A549 (cell line): ENCODE measurements at regions not wholly inside any gene's neighbourhood (a gene's known extent, or its start where the extent isn't known, plus 50 kb on each side); places are given as distances from the start of the nearest gene placed in this dataset.

Source experiments
- ATAC-seq, 2 experiments: fragments of 200-7000 bp in 1 of 2; fragments of >200 bp in 1 of 2; cut with Nextera tagmentation in 1 of 2; cut with Tn5 transposase in 1 of 2; 3 replicates each; pipeline versions ENCODE4 v1.8.0 to v1.9.1; 2018 to 2020; ENCODE audit warnings: mild to moderate bottlenecking in 1 of 2, moderate library complexity in 1 of 2
- CTCF ChIA-PET: fragments of 300-600 bp; sonication (Branson Sonifier 250); formaldehyde crosslinking; extraction: SDS; loops from one replicate; lab custom pipeline; 2021; ENCODE audit warnings: antibody characterized with exemption, inconsistent platforms; lab: Yijun Ruan, JAX
- POLR2A ChIA-PET: fragments of 350-600 bp; formaldehyde crosslinking; extraction: SDS; loops from one replicate; lab custom pipeline; 2021; ENCODE audit warnings: antibody characterized with exemption, inconsistent platforms; lab: Yijun Ruan, JAX
- DNase-seq, 2 experiments: peaks; one replicate each; pipeline versions ENCODE4 v3.0.0 to v3.0.0-alpha.2; 2011 to 2016; ENCODE audit warnings: low read depth in 1 of 2, low spot score in 1 of 2
- FAIRE-seq: peaks from 2 replicates; lab custom pipeline; 2011; peaks lifted over from hg19 to GRCh38; lab: Jason Lieb, UNC
- H3K27ac ChIP-seq, 2 experiments: fragments of >200 bp; sonication (Bioruptor Twin); formaldehyde crosslinking; 3 replicates each; pipeline ENCODE4 v1.5.1; 2016 to 2017
- H3K4me1 ChIP-seq: fragments of >200 bp; sonication (Bioruptor Twin); formaldehyde crosslinking; 3 replicates; pipeline ENCODE4 v1.6.1; 2016
- H3K4me2 ChIP-seq: fragments of >200 bp; sonication (Bioruptor Twin); formaldehyde crosslinking; 3 replicates; pipeline ENCODE4 v1.6.1; 2016
- H3K4me3 ChIP-seq: fragments of >200 bp; sonication (Bioruptor Twin); formaldehyde crosslinking; 3 replicates; pipeline ENCODE4 v1.5.1; 2016
- H3K9me3 ChIP-seq: fragments of >200 bp; sonication (Bioruptor Twin); formaldehyde crosslinking; 3 replicates; pipeline ENCODE4 v1.6.1; 2016
- BHLHE40 ChIP-seq: IDR thresholded peaks from 2 replicates; pipeline ENCODE4 v1.6.1; 2012; ENCODE audit warnings: low read depth, low read length, inconsistent platforms
- CBX2 ChIP-seq: fragments of 200-600 bp; sonication (generic); IDR thresholded peaks from 2 replicates; pipeline ENCODE4 v1.6.1; 2016; ENCODE audit warnings: low read depth, mild to moderate bottlenecking, borderline replicate concordance
- CBX8 ChIP-seq: fragments of 200-600 bp; sonication (generic); IDR thresholded peaks from 2 replicates; pipeline ENCODE4 v1.6.1; 2016
- CEBPB ChIP-seq, 2 experiments: fragments of >200 bp in 1 of 2; sonication (Bioruptor Twin) in 1 of 2; formaldehyde crosslinking in 1 of 2; IDR thresholded peaks; 2 replicates each; pipeline ENCODE4 v1.6.1; 2012 to 2016
- CHD4 ChIP-seq: fragments of 200-600 bp; sonication (generic); IDR thresholded peaks from 2 replicates; pipeline ENCODE4 v1.6.1; 2016; ENCODE audit warnings: antibody characterized with exemption, mild to moderate bottlenecking, borderline replicate concordance
- ESRRA ChIP-seq: fragments of 150-350 bp; IDR thresholded peaks from 2 replicates; pipeline ENCODE4 v1.6.1; 2014; ENCODE audit warnings: mild to moderate bottlenecking, low read length, borderline replicate concordance
- HEYL ChIP-seq: fragments of 250-450 bp; sonication (Bioruptor Pico); IDR thresholded peaks from 2 replicates; pipeline ENCODE4 v1.8.0; 2021; ENCODE audit warnings: mild to moderate bottlenecking, moderate library complexity
- HOXB13 ChIP-seq: fragments of 250-450 bp; sonication (Bioruptor Pico); IDR thresholded peaks from 2 replicates; pipeline ENCODE4 v1.5.0; 2020; ENCODE audit warnings: low read depth, mild to moderate bottlenecking, moderate library complexity
- HOXB5 ChIP-seq: fragments of 250-450 bp; sonication (Bioruptor Pico); IDR thresholded peaks from 2 replicates; pipeline ENCODE4 v1.5.0; 2020; ENCODE audit warnings: mild to moderate bottlenecking, moderate library complexity
- JUNB ChIP-seq: fragments of >200 bp; sonication (Bioruptor Twin); formaldehyde crosslinking; IDR thresholded peaks from 2 replicates; pipeline ENCODE4 v1.6.1; 2016
- NFE2L2 ChIP-seq: fragments of 150-350 bp; conservative IDR thresholded peaks from 2 replicates; pipeline ENCODE4 v1.6.1; 2014; ENCODE audit warnings: low read length
- NPAS2 ChIP-seq: fragments of 250-450 bp; sonication (Bioruptor Pico); IDR thresholded peaks from 2 replicates; pipeline ENCODE4 v1.8.0; 2022; ENCODE audit warnings: mild to moderate bottlenecking, moderate library complexity, borderline replicate concordance
- POLR2A ChIP-seq: IDR thresholded peaks from 2 replicates; pipeline ENCODE4 v1.6.1; 2012; ENCODE audit warnings: mild to moderate bottlenecking, low read length
- RARB ChIP-seq: fragments of 250-450 bp; sonication (Bioruptor Pico); IDR thresholded peaks from 2 replicates; pipeline ENCODE4 v1.8.0; 2021; ENCODE audit warnings: mild to moderate bottlenecking, moderate library complexity
- SMC3 ChIP-seq: fragments of >200 bp; sonication (Bioruptor Twin); formaldehyde crosslinking; IDR thresholded peaks from 3 replicates; pipeline ENCODE4 v1.6.1; 2018; ENCODE audit warnings: inconsistent platforms
- ZC3H11A ChIP-seq: fragments of 450-650 bp; IDR thresholded peaks from 2 replicates; pipeline ENCODE4 v1.6.1; 2014; ENCODE audit warnings: antibody characterized with exemption, mild to moderate bottlenecking
- ZFP36 ChIP-seq: fragments of 450-650 bp; IDR thresholded peaks from 2 replicates; pipeline ENCODE4 v1.6.1; 2014; ENCODE audit warnings: borderline replicate concordance; ENCODE audit not compliant: partially characterized antibody
- WGBS: methylation state at CpG from one replicate; pipeline ENCODE4 v1.1.6; 2017; ENCODE audit errors: missing lambda C conversion rate; 5-methylcytosine and 5-hydroxymethylcytosine counted together
- TF ChIP-seq, protein P1 (sequence below): fragments of 250-450 bp; sonication (Bioruptor Pico); IDR thresholded peaks from 2 replicates; pipeline ENCODE4 v1.5.0; 2020; ENCODE audit warnings: low read depth, mild to moderate bottlenecking, moderate library complexity
- TF ChIP-seq, protein P2 (sequence below): fragments of 250-450 bp; sonication (Bioruptor Pico); IDR thresholded peaks from 2 replicates; pipeline ENCODE4 v1.5.0; 2021; ENCODE audit warnings: mild to moderate bottlenecking, moderate library complexity, borderline replicate concordance

DNA sequence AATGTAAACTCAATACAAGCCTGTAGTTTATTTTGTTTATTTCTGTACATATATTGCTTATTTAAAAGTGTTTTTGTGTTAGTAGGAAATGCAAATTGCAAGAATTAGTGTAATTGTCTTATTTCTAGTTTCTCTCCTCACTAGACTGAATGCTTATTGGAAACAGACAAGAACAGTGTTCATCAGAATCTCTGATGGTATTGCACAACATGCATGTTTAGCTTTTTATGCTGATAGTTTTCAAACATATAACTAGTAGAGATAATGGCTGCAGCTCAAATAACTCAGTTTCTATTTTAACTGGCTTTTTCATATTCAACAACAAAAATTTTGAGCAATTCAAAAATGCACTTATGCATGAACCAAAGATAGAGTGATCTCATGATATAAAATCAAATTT, 68.8 kb upstream of the HTR4 start:
- H3K4me3 ChIP-seq = no peak overlapping the region
- H3K27ac ChIP-seq = no peak overlapping the region
- CTCF ChIA-PET = interaction anchor here (1.9 to 2.5 kb wide), 2 partner anchors 10 to 392 kb away, joined by 5 to 13 read pairs; no protein-coding TSS in a partner anchor
- H3K4me2 ChIP-seq = no peak overlapping the region
- H3K9me3 ChIP-seq = no peaks in the 10 kb centered on the region
- no peaks in the 10 kb centered on the region for H3K4me1 ChIP-seq
- DNase-seq (no peak), ATAC-seq (no peak), FAIRE-seq (no peak)
- TF ChIP-seq ESRRA = no peak
- peak; percentile 7 to 31; a peak in 1 of 4 replicates for TF ChIP-seq CEBPB (IDR thresholded peaks at IDR 0.05)
- TF ChIP-seq HOXB5 = no peak
- POLR2A ChIA-PET = no interaction called here

DNA sequence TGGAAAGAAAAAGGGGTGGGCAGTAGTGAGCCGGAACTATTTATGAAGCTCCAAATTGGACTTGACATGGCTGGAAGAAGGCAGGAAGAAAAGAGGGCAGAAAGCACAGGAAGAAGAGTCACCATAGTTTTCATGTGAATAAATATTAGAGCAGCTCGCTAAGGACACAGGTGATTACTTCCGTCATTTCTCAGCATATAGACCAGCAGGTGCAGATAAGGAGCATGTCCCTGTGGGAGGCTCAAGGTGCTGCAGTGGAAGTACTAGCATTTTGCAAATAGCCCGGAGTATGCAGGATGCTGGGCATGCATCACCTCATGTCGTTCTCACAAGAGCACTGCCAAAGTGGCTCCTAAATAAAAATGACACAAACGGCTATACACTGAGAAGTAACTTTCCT, 71.3 kb upstream of the HTR4 start:
- no peak overlapping the region for H3K4me3 ChIP-seq
- no peak overlapping the region for H3K4me2 ChIP-seq
- ChIA-PET POLR2A (no interaction called here), CTCF (interaction anchor here (1.2 to 2.6 kb wide), 2 partner anchors 16 to 310 kb away, joined by 6 to 11 read pairs; no protein-coding TSS in a partner anchor)
- TF ChIP-seq JUNB (no peak), ZFP36 (no peak), NPAS2 (CRISPR knock-in tag) (no peak)
- no peak overlapping the region for H3K27ac ChIP-seq
- ATAC-seq (no peak), FAIRE-seq (no peak), DNase-seq (no peak)
- H3K4me1 ChIP-seq = peaks cover 5% of the 10 kb centered on the region; the same call in 1 of the 3 replicates
- WGBS = 23% methylated on average over 6 of the region's 6 CpGs
- no peaks in the 10 kb centered on the region for H3K9me3 ChIP-seq

DNA sequence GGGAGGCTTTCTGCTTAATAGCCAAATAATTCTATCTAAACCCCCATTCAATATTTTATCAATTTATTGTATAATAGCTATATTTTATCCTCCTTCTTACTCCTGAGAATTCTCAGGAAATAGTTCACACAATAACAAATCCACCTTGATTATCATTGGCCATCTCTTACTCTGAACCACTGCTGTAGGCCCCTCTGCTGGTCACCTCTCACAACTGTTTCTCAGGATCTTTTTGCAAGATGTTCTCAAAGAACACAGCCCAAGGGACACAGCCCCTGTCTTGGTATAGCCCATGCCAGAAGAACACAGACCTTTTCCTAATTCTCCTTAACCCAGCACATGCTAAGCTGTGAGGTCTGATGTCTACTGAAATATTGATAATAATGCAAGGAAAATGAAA, 74.9 kb upstream of the HTR4 start:
- POLR2A ChIA-PET = no interaction called here
- Histone ChIP-seq H3K4me3 (no peak overlapping the region), H3K4me1 (peaks cover 11% of the 10 kb centered on the region; the same call in 1 of the 3 replicates), H3K27ac (no peak overlapping the region), H3K9me3 (no peaks in the 10 kb centered on the region), H3K4me2 (no peak overlapping the region)
- peak; percentile 48 to 53; a peak in 3 of 6 replicates for ATAC-seq
- no peak for FAIRE-seq
- CTCF ChIA-PET = interaction anchor here (2.7 to 17.7 kb wide), 7 partner anchors 16 to 384 kb away, joined by 13 to 432 read pairs (median 95); no protein-coding TSS in a partner anchor
- peak in 1 of 2 experiments; percentile 24 for DNase-seq
- TF ChIP-seq HOXB13 (CRISPR knock-in tag) = no peak
- TF ChIP-seq JUNB = no peak
- TF ChIP-seq, protein P1, sequence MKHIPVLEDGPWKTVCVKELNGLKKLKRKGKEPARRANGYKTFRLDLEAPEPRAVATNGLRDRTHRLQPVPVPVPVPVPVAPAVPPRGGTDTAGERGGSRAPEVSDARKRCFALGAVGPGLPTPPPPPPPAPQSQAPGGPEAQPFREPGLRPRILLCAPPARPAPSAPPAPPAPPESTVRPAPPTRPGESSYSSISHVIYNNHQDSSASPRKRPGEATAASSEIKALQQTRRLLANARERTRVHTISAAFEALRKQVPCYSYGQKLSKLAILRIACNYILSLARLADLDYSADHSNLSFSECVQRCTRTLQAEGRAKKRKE (CRISPR knock-in tag) = no peak
- TF ChIP-seq ZC3H11A = no peak
- no peak for TF ChIP-seq RARB (CRISPR knock-in tag)
- TF ChIP-seq SMC3 = no peak

DNA sequence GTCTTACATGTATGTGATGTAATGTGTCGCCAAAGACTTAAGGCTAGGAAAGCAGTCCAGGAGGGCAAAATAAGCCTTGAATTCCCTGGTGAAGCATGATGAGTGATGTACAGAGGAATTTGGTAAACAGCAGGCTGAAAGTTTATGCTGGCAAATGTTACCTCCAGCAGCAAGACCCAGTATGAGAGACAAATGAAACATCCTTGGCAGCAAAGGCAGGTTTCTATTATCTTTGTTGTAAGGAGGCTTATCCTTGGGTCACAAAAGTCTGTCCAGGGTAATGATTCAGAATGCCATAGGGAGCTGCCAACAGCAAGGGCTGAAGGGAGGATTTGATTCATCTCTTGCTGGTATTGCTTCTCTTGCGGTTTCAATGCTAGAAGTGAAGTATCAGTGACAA, 75.9 kb upstream of the HTR4 start:
- DNase-seq (peak in 1 of 2 experiments; percentile 8), FAIRE-seq (no peak), ATAC-seq (no peak)
- no peaks in the 10 kb centered on the region for H3K9me3 ChIP-seq
- no peak overlapping the region for H3K27ac ChIP-seq
- no peak overlapping the region for H3K4me3 ChIP-seq
- H3K4me2 ChIP-seq = no peak overlapping the region
- CTCF ChIA-PET = interaction anchor here (0.6 to 17.7 kb wide), 85 partner anchors 10 to 843 kb away, joined by 3 to 432 read pairs (median 4); no protein-coding TSS in a partner anchor
- H3K4me1 ChIP-seq = peaks cover 11% of the 10 kb centered on the region; the same call in 1 of the 3 replicates
- TF ChIP-seq SMC3 (no peak), NFE2L2 (no peak), HEYL (CRISPR knock-in tag) (no peak), HOXB13 (CRISPR knock-in tag) (no peak), NPAS2 (CRISPR knock-in tag) (no peak), CBX8 (no peak), CBX2 (no peak), CHD4 (no peak), BHLHE40 (no peak), POLR2A (no peak)
- TF ChIP-seq, protein P2, sequence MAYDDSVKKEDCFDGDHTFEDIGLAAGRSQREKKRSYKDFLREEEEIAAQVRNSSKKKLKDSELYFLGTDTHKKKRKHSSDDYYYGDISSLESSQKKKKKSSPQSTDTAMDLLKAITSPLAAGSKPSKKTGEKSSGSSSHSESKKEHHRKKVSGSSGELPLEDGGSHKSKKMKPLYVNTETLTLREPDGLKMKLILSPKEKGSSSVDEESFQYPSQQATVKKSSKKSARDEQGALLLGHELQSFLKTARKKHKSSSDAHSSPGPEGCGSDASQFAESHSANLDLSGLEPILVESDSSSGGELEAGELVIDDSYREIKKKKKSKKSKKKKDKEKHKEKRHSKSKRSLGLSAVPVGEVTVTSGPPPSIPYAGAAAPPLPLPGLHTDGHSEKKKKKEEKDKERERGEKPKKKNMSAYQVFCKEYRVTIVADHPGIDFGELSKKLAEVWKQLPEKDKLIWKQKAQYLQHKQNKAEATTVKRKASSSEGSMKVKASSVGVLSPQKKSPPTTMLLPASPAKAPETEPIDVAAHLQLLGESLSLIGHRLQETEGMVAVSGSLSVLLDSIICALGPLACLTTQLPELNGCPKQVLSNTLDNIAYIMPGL = no peak
- WGBS = 26% methylated on average over 2 of the region's 2 CpGs
- POLR2A ChIA-PET = no interaction called here
